SH-SY5Y (cell line): ENCODE measurements at regions not wholly inside any gene's neighbourhood (a gene's known extent, or its start where the extent isn't known, plus 50 kb on each side); places are given as distances from the start of the nearest gene placed in this dataset.

Source experiments
- GATA2 ChIP-seq: IDR thresholded peaks from 2 replicates; pipeline ENCODE4 v1.6.1; 2011; ENCODE audit warnings: mild to moderate bottlenecking, low read depth, low read length
- GATA3 ChIP-seq: IDR thresholded peaks from 2 replicates; pipeline ENCODE4 v1.6.1; 2011; ENCODE audit warnings: low read depth, mild to moderate bottlenecking, low read length, moderate library complexity

DNA sequence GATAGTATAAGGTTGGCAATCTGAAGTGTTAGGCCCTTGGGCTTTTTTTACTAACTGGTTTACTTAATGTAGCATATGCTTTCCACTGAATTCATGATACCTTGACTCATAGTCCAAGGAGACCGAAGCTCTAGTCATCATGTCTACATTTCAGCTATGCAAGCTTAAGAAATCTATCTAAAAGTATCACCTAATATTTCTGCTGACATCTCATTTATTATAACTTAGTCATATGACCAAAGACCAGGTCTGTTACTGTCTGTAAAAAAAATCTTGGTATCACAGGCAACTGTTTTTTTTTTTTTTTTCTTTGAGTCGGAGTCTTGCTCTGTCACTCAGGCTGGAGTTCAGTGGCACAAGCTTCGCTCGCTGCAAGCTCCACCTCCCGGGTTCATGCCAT, 814.0 kb upstream of the NDST4 start:
- no peak for TF ChIP-seq GATA2
- TF ChIP-seq GATA3: no peak
